RWPE2 (cell line): ENCODE measurements at regions not wholly inside any gene's neighbourhood (a gene's known extent, or its start where the extent isn't known, plus 50 kb on each side); places are given as distances from the start of the nearest gene placed in this dataset.
A peak's percentile ranks its signal among the peaks of the same experiment; 100 is the strongest.
"Not testable (repeated sequence)": the region's sequence is repeated elsewhere in the genome, so short reads cannot be mapped to it uniquely, and the experiment has no call there.

Experiments used
- ATAC-seq: fragments of 200-7000 bp; cut with Tn5 transposase; 3 replicates; pipeline ENCODE4 v1.9.1; 2021; ENCODE audit warnings: low read depth
- DNase-seq: peaks from one replicate; pipeline ENCODE4 v3.0.0-alpha.2; 2020; ENCODE audit warnings: low spot score
- H3K27ac ChIP-seq: fragments of 450-650 bp; 2 replicates; pipeline ENCODE4 v1.5.1; 2017; ENCODE audit warnings: mild to moderate bottlenecking; ENCODE audit not compliant: poor library complexity, severe bottlenecking
- H3K27me3 ChIP-seq: fragments of 250-450 bp; sonication (Bioruptor Pico); 2 replicates; pipeline ENCODE4 v1.5.1; 2021; ENCODE audit warnings: mild to moderate bottlenecking, moderate library complexity; ENCODE audit not compliant: insufficient read depth, poor library complexity, severe bottlenecking
- H3K36me3 ChIP-seq: fragments of 250-450 bp; sonication (Bioruptor Pico); 2 replicates; pipeline ENCODE4 v1.5.1; 2020; ENCODE audit warnings: low read depth, mild to moderate bottlenecking, moderate library complexity
- H3K4me1 ChIP-seq: fragments of 250-450 bp; sonication (Bioruptor Pico); 2 replicates; pipeline ENCODE4 v1.5.1; 2021; ENCODE audit warnings: mild to moderate bottlenecking, moderate library complexity; ENCODE audit not compliant: insufficient read depth, poor library complexity, severe bottlenecking
- H3K4me3 ChIP-seq: fragments of 250-450 bp; sonication (Bioruptor Pico); 2 replicates; pipeline ENCODE4 v1.5.1; 2021; ENCODE audit warnings: mild to moderate bottlenecking, moderate library complexity; ENCODE audit not compliant: severe bottlenecking
- H3K9me3 ChIP-seq: fragments of 250-450 bp; sonication (Bioruptor Pico); 2 replicates; pipeline ENCODE4 v1.5.1; 2021; ENCODE audit warnings: mild to moderate bottlenecking, moderate library complexity; ENCODE audit not compliant: severe bottlenecking

DNA sequence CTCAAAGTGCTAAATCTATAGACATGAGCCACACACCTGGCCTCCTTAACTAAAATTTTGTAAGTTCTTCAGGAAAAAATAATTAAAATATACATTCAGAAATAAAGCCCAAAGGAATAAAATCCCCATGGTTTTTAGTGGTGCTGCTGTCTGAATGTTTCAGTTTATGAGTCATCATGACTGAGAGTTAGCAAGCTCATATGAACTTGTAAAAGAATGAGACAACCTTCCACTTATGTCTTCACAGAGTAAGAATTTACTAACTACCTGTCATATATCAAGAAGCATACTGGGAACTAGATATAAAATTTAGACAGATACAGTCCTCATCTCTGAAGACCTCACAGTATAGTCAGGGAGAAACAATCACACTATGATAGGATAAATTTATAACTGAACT, 61.4 kb downstream of the CDY1 start:
- peak; percentile 93 for ATAC-seq
- not testable (repeated sequence) for H3K9me3 ChIP-seq, DNase-seq, H3K27ac ChIP-seq, H3K4me3 ChIP-seq, H3K36me3 ChIP-seq, H3K27me3 ChIP-seq, H3K4me1 ChIP-seq

- DNase-seq, H3K4me3 ChIP-seq, H3K27me3 ChIP-seq, H3K36me3 ChIP-seq, H3K4me1 ChIP-seq, H3K9me3 ChIP-seq, H3K27ac ChIP-seq: not testable (repeated sequence)
- ATAC-seq, result peak; percentile 96
Measured at GRCh38 chrY:25709059-25709458, 87.1 kb downstream of the CDY1 start.
